Lower leg skin (tissue), 4 donors: ENCODE measurements at regions not wholly inside any gene's neighbourhood (a gene's known extent, or its start where the extent isn't known, plus 50 kb on each side); places are given as distances from the start of the nearest gene placed in this dataset.

Experiments used
- DNase-seq, 2 donors: peaks; one replicate each; pipeline ENCODE4 v3.0.0-alpha.2; 2019; ENCODE audit warnings: low spot score in 2 of 2
- H3K4me3 ChIP-seq: fragments of 200-600 bp; sonication (generic); 2 replicates; pipeline ENCODE4 v1.5.1; 2017; ENCODE audit warnings: mild to moderate bottlenecking, low read depth; ENCODE audit not compliant: poor library complexity, severe bottlenecking
- CTCF ChIP-seq, 3 donors: fragments of 450-650 bp; IDR thresholded peaks; one replicate each; pipeline ENCODE4 v1.5.1; 2016; ENCODE audit warnings: antibody characterized with exemption in 3 of 3, mild to moderate bottlenecking in 3 of 3, moderate library complexity in 2 of 3
- POLR2A ChIP-seq, 2 donors: fragments of 450-650 bp; IDR thresholded peaks; one replicate each; pipeline ENCODE4 v1.6.1; 2016 to 2017; ENCODE audit warnings: antibody characterized with exemption in 2 of 2, mild to moderate bottlenecking in 1 of 2, moderate library complexity in 1 of 2
- WGBS, 2 donors: methylation state at CpG; one replicate each; pipeline ENCODE4 v1.1.5; 2018; 5-methylcytosine and 5-hydroxymethylcytosine counted together
- intact Hi-C: fragments of 100-400 bp; cut with DNase I; formaldehyde crosslinking; loops from one replicate; pipeline ENCODE4 v1.15.0; 2023; ENCODE audit warnings: low total_unique reads

- no peak overlapping the region for H3K4me3 ChIP-seq
- WGBS, 2 donors = 84 to 85% methylated on average over 3 of the region's 3 CpGs
- intact Hi-C loops = no loop called here
- no peak for TF ChIP-seq CTCF (IDR thresholded peaks at IDR 0.05)
- TF ChIP-seq POLR2A (IDR thresholded peaks at IDR 0.05) = no peak
- DNase-seq = no peak
Measured at GRCh38 chr20:7257692-7258466, 490.4 kb downstream of the BMP2 start.

DNA sequence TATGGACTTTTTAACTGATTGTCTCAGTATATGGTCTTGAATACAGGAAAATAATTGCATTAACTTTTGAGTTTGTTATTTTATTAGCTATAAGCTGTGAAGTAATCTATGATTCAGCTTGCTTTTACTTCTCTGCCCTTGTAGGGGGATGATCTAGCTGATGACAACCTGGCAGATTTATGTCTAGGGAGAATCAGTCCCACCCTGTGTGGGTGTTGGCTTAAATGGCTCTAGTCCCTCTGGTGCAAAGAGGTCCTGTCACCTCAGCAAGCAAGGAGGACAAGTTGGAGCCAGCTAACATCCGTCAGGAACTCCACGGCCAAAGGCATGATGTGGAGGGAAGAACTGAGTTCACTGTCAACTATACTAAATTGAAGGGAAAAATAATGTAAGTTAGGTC is 495.3 kb downstream of the BMP2 start:
- H3K4me3 ChIP-seq = no peak overlapping the region
- TF ChIP-seq POLR2A (IDR thresholded peaks at IDR 0.05) = no peak
- no peak for TF ChIP-seq CTCF (IDR thresholded peaks at IDR 0.05)
- WGBS, 2 donors = 44 to 64% methylated on average over 2 of the region's 2 CpGs
- no peak for DNase-seq
- intact Hi-C loops = no loop called here

GRCh38 chr20:7264137-7264536 is 496.7 kb downstream of the BMP2 start:
- intact Hi-C loops = no loop called here
- TF ChIP-seq CTCF (IDR thresholded peaks at IDR 0.05) = no peak
- H3K4me3 ChIP-seq = no peak overlapping the region
- WGBS, 2 donors = 59 to 71% methylated on average over 1 of the region's 1 CpG
- no peak for DNase-seq

- no peak for TF ChIP-seq POLR2A (IDR thresholded peaks at IDR 0.05)
- TF ChIP-seq CTCF (IDR thresholded peaks at IDR 0.05) = no peak
- DNase-seq = no peak
- intact Hi-C loops = no loop called here
- 44 to 52% methylated on average over 4 of the region's 4 CpGs for WGBS, 2 donors
- no peak overlapping the region for H3K4me3 ChIP-seq
Measured at GRCh38 chr20:7269452-7269851, 502.0 kb downstream of the BMP2 start.

DNA sequence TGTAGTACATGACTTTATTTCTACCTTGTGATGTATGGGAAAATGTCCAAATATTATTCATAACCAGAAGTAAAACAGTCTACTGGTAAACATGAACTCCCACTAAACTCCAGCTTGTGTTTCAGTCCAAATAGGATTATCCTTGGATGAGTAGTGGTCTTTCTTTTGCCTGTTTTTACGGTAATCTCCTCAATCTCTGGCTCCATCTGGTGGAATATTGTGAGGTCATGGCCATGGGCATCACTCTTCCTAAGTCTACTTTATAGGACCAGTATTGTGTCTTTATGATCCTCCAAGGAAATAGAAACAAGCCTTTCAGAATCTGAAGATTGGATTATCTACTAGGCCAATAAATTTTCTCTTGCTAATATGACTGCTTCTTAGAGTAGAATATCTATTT is 505.0 kb downstream of the BMP2 start:
- TF ChIP-seq POLR2A (IDR thresholded peaks at IDR 0.05) (no peak), CTCF (IDR thresholded peaks at IDR 0.05) (no peak)
- intact Hi-C loops = no loop called here
- DNase-seq = no peak
- no peak overlapping the region for H3K4me3 ChIP-seq
- WGBS, 2 donors = 72 to 81% methylated on average over 1 of the region's 1 CpG

DNA sequence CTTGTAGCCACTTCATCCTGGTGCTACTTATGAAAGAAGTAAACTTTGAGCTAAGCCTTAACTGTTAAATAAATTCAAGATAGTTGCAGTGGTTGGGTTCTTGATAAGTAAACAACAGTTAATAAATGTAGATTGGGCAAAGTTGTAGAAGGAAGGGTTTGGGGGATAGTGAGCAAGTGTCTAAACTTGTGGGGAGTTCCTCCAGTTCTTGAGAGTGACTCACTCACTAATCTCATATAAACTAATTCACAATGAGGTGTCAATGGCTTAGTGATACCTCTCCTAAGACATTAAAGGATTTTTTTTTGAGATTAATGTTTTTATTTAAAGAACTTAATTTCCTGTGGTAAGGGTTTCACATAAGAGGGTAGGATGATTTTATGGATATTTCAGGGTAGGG is 507.4 kb downstream of the BMP2 start:
- intact Hi-C loops = no loop called here
- TF ChIP-seq CTCF (IDR thresholded peaks at IDR 0.05) (no peak), POLR2A (IDR thresholded peaks at IDR 0.05) (no peak)
- H3K4me3 ChIP-seq = no peak overlapping the region
- DNase-seq = no peak
